OCI-LY1 (cell line): ENCODE measurements at regions not wholly inside any gene's neighbourhood (a gene's known extent, or its start where the extent isn't known, plus 50 kb on each side); places are given as distances from the start of the nearest gene placed in this dataset.

ENCODE experiments used
- CTCF ChIP-seq: fragments of 200-600 bp; sonication (generic), shearing (Covaris generic); IDR thresholded peaks from 2 replicates; pipeline ENCODE4 v1.5.1; 2017; ENCODE audit warnings: mild to moderate bottlenecking, antibody characterized with exemption, low read length, moderate library complexity, mixed read lengths
- EZH2 ChIP-seq: fragments of 200-600 bp; sonication (generic), shearing (Covaris generic); IDR thresholded peaks from 2 replicates; pipeline ENCODE4 v1.8.0; 2017; ENCODE audit warnings: borderline replicate concordance, mixed run types, mild to moderate bottlenecking, antibody characterized with exemption, low read length, moderate library complexity, mixed read lengths

DNA sequence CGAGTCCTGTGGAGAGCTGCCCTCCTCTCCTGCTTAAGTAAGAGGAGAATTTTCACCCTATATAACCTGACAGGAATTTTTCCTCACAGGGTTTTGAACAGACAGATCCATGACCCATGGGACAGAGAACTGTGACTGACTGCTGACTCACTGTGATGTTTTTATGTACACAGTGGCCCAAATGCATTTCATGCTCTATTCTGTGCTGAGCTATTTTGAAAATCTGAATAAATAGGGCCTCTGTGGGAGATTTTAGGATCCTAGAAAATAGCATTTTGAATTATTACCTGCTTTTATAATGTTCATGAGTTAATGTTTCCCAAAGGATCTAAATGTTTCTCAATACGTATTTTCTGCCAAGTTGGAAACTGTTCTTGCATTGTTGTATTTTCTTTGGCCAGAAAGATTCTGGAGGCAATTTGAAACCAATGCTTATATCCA lies 577.4 kb downstream of the HTR1B start:
- no peak for TF ChIP-seq CTCF
- no peak for TF ChIP-seq EZH2
